Right cardiac atrium (tissue), 5 donors: ENCODE measurements at regions not wholly inside any gene's neighbourhood (a gene's known extent, or its start where the extent isn't known, plus 50 kb on each side); places are given as distances from the start of the nearest gene placed in this dataset.
"Not testable (repeated sequence)": the region's sequence is repeated elsewhere in the genome, so short reads cannot be mapped to it uniquely, and the experiment has no call there.

ENCODE experiments used
- ATAC-seq, 2 donors: fragments of 200-7000 bp; cut with Tn5 transposase; one replicate each; pipeline versions ENCODE4 v1.8.0 to v1.9.1; 2020; ENCODE audit warnings: moderate library complexity in 2 of 2, mild to moderate bottlenecking in 1 of 2
- DNase-seq, 3 donors: peaks; one replicate each; pipeline ENCODE4 v3.0.0-alpha.2; 2020
- H3K27ac ChIP-seq: one replicate; pipeline ENCODE4 v1.5.1; 2013; ENCODE audit warnings: mild to moderate bottlenecking, low read length, control low read depth, moderate library complexity
- H3K27me3 ChIP-seq: one replicate; pipeline ENCODE4 v1.6.1; 2013; ENCODE audit not compliant: control insufficient read depth, insufficient read depth
- H3K4me1 ChIP-seq: one replicate; pipeline ENCODE4 v1.6.1; 2013; ENCODE audit warnings: low read length; ENCODE audit not compliant: control insufficient read depth, insufficient read depth
- H3K4me3 ChIP-seq: one replicate; pipeline ENCODE4 v1.5.1; 2013; ENCODE audit warnings: low read length, control low read depth
- H3K9me3 ChIP-seq: one replicate; pipeline ENCODE4 v1.6.1; 2013; ENCODE audit warnings: low read length; ENCODE audit not compliant: control insufficient read depth
- WGBS: extraction: QIAGEN DNeasy Blood & Tissue Kit; methylation state at CpG from one replicate; pipeline ENCODE4 v1.1.7; 2013; 5-methylcytosine and 5-hydroxymethylcytosine counted together
- intact Hi-C, 4 donors: fragments of 100-400 bp; cut with DNase I; formaldehyde crosslinking; loops; one replicate each; pipeline versions ENCODE4 v1.11.0 to v1.14.0; 2022 to 2023
- donor health status: healthy with polysubstance abuse.
- donor health status: DM: no; HTN: yes; CAD: no.
- donor health status: DM: no; HTN: no; CAD: no.
- donor health status: DM: no; HTN: yes; CAD: no; lungs with severe emphysema.
- donor health status: DM: yes; HTN: yes; CAD: no.

DNA sequence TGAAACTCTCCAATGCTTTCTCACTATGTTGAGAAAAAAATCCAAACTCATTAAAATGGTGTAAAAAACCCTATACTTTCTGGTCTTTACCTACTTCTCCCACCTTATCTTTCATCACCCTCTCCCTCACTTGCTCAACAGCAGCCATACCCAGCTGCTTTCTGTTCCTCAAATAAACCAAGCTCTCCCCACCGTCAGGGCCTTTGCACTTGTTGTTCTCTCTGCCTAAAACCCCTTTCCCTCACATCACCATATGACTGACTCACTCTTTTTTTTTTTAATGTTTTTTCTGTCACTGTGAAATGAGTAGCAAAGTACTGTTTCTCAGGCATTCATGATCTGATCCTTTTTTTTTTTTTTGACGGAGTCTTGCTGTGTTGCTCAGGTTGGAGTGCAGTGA lies 122.3 kb upstream of the TMEM164 start:
- intact Hi-C loops, result no loop called here
- no peak for DNase-seq
- Histone ChIP-seq H3K9me3 (no peaks in the 10 kb centered on the region), H3K27me3 (no peaks in the 10 kb centered on the region), H3K4me1 (no peaks in the 10 kb centered on the region), H3K4me3 (no peak overlapping the region), H3K27ac (no peak overlapping the region)
- 78% methylated on average over 2 of the region's 2 CpGs for WGBS
- no peak for ATAC-seq

DNA sequence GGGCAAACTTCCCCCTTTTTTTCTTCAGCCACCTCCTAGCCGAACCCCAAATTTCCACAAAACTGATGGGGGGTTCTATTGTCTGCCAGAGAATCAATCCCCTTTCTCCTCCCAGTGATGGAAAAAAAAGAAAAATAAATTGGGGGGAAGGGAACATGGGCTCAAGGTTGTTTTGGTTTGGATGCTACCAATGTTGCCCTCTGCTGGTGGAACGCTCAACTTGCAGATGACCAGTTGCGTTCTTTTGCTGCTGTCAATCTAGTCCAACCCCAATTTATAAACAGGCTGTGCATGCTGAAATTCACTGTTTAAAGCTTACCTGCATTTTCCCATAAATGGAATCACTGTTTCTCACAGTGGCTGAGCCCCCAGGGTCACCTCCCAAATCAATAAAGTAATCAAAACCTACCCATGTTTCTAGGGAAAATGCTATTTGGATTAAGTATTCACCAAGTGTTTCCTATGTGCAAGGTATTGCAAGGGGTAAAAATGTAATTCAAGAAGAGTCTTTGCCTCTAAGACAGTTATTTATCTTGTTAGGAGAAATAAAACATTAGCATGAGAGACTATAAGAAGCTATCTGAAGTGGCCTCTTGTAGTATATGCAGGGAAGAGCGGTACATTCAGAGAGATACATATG lies 116.7 kb upstream of the TMEM164 start:
- ATAC-seq, result no peak
- no peak overlapping the region for H3K4me3 ChIP-seq
- H3K27ac ChIP-seq, result no peak overlapping the region
- H3K4me1 ChIP-seq, result no peaks in the 10 kb centered on the region
- peak in 2 of 3 donors; percentile 34 to 52 for DNase-seq
- no peaks in the 10 kb centered on the region for H3K9me3 ChIP-seq
- WGBS, result 41% methylated on average over 4 of the region's 4 CpGs
- intact Hi-C loops, result loop anchor here in 1 of 4 donors (5.0 kb wide), 1 partner anchor 174 kb away; no protein-coding TSS in a partner anchor
- no peaks in the 10 kb centered on the region for H3K27me3 ChIP-seq

DNA sequence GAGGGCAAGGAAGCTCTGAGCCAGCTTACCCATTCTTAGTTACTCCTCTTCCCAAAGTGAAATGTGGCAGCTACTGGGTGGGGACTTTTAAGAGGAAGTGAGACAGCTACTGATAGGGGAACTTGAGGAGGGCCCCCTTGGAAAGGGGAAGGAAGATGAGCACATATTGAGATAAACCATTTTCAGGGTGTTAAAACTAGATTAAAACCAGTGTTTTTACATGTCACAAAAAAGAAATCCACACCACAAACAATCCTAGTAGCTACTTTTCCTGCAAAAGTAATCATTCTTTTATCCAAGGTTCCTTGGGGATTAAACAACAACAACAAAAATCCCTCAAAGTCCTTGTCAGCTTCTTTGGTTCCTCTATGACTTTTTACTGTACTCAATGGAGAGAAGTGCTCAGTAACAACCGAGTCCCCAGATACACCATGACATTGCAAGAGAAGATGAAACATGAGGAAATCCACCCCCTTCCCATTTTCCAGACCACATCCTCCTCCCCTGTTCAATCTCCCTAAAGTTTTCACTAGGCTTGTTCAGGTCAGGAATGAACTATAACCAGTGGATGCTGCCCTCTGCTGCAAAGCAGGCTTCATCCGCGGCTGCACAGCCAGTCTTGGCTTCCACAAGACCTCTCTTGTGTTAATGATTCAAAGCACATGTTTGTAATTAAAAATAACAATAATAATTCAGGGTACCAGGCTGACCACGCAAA lies 113.5 kb upstream of the TMEM164 start:
- no peak overlapping the region for H3K27ac ChIP-seq
- no peaks in the 10 kb centered on the region for H3K9me3 ChIP-seq
- no peak overlapping the region for H3K4me3 ChIP-seq
- ATAC-seq (peak; percentile 48 to 69), DNase-seq (peak in 1 of 3 donors; percentile 50)
- WGBS, result 43% methylated on average over 4 of the region's 4 CpGs
- H3K27me3 ChIP-seq, result no peaks in the 10 kb centered on the region
- no peaks in the 10 kb centered on the region for H3K4me1 ChIP-seq
- intact Hi-C loops, result loop anchor here in 2 of 4 donors (5.0 to 10.0 kb wide), 2 partner anchors 177 to 405 kb away; partner anchors contain the start of gene GUCY2F (in 1 of the 2)

DNA sequence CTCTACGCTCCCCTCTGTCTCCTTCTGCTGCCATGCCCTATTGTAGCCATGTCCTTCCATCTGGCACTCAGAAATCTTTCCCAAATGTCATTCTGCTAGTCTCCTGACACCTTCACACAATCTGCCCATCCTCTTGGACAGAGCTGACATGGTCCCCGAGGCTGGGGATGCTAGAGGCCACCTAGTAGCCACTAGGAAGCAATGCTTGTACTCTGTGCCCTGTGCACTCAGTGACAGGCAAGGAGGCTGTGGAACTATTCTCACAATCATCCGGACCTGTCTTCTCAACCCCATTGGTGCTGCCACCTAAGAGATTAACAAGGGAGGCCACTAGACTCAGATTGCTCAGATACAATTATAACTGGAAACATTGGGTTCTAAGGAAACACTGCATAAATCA lies 112.6 kb upstream of the TMEM164 start:
- ATAC-seq, result peak in 1 of 2 donors; percentile 14
- WGBS, result 91% methylated on average over 3 of the region's 3 CpGs
- H3K27me3 ChIP-seq, result no peaks in the 10 kb centered on the region
- no peak overlapping the region for H3K27ac ChIP-seq
- no peaks in the 10 kb centered on the region for H3K4me1 ChIP-seq
- DNase-seq, result no peak
- no peaks in the 10 kb centered on the region for H3K9me3 ChIP-seq
- intact Hi-C loops, result loop anchor here in 1 of 4 donors (10.0 kb wide), 1 partner anchor 405 kb away; the partner anchor contains the start of gene GUCY2F
- H3K4me3 ChIP-seq, result no peak overlapping the region

DNA sequence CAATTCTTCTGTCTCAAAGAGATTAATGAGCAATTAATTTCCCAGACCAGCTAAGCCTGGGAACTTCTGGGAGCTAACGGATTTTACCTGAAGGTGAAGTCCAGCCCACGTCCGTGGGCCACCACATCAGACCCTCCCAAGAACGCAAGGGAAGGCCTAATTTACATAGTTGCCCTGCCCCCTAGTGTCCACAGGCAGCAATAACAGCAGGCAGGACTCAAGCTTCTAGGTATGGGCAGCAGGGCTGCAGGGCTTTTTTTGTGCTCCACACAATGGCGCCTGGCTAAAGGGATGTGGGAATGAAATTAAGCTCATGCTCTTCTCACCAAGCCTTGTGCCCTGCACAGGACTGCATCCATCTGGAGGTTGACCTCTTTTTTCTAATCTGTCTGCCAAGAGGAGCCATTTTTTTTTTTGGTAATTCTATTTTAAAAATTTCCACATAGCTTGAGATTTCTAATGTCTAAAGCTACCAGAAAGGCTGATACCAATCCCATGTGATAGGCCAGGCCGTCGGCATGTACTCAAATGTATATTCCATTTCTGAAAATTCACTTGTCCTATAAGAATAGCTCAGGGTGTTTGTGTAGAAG lies 111.9 kb upstream of the TMEM164 start:
- intact Hi-C loops, result loop anchor here in 1 of 4 donors (10.0 kb wide), 1 partner anchor 406 kb away; the partner anchor contains the start of gene GUCY2F
- Histone ChIP-seq H3K4me1 (no peaks in the 10 kb centered on the region), H3K27ac (no peak overlapping the region), H3K4me3 (no peak overlapping the region), H3K9me3 (no peaks in the 10 kb centered on the region), H3K27me3 (no peaks in the 10 kb centered on the region)
- peak; percentile 43 to 71 (median 68) for DNase-seq
- peak; percentile 71 to 80 for ATAC-seq
- WGBS, result 27% methylated on average over 7 of the region's 7 CpGs

DNA sequence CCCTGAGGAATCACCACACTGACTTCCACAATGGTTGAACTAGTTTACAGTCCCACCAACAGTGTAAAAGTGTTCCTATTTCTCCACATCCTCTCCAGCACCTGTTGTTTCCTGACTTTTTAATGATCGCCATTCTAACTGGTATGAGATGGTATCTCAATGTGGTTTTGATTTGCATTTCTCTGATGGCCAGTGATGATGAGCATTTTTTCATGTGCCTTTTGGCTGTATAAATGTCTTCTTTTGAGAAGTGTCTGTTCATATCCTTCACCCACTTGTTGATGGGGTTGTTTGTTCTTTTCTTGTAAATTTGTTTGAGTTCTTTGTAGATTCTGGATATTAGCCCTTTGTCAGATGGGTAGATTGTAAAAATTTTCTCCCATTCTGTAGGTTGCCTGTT lies 106.9 kb upstream of the TMEM164 start:
- H3K4me1 ChIP-seq, DNase-seq, H3K9me3 ChIP-seq, ATAC-seq, H3K27me3 ChIP-seq, H3K27ac ChIP-seq, H3K4me3 ChIP-seq: not testable (repeated sequence)
- WGBS, result no CpG with 5 or more reads among the region's 1 CpG
- intact Hi-C loops, result loop anchor here in 1 of 4 donors (10.0 kb wide), 1 partner anchor 411 kb away; the partner anchor contains the start of gene GUCY2F

DNA sequence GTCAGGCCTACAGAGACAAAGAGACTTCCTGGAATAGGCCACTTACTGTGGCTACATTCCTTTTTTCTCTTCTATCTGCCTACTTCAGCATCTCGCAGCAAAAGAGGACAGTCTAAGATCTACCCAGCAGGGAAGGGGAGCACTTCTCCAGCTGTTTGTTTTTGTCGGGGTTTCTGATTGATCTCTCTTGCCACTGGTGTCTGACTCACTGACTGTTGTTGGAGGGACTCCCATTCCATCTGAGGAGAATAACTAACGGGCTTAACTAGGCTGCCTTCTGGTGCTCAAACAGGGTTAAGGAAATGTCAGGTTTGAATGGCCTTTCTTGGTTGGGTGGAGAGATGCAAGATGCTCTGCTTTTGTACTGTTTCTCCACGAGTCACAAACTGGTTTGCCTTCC lies 100.2 kb upstream of the TMEM164 start:
- 61% methylated on average over 4 of the region's 4 CpGs for WGBS
- H3K4me3 ChIP-seq, result no peak overlapping the region
- no peaks in the 10 kb centered on the region for H3K4me1 ChIP-seq
- H3K27me3 ChIP-seq, result no peaks in the 10 kb centered on the region
- DNase-seq, result no peak
- no peak for ATAC-seq
- intact Hi-C loops, result loop anchor here in 1 of 4 donors (10.0 kb wide), 1 partner anchor 242 kb away; no protein-coding TSS in a partner anchor
- no peak overlapping the region for H3K27ac ChIP-seq
- no peaks in the 10 kb centered on the region for H3K9me3 ChIP-seq

DNA sequence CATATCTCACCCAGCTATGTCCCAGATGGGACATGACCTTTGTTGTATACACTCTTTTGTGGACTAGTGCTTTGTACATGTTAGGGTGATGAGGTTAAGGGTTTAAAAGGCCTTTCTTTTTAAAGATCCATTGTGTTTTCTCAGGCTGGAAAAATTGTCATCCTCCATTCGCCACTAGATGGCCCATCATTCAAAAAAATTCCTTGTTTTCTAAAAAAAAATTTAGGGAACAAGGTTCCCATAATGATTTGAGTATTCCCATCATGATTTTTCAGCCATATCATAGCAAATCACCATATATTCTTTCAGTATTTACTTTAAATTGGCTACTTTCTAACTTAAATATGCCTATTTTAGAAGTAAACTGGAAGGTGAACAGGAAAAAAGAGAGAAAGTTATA lies 91.9 kb upstream of the TMEM164 start:
- intact Hi-C loops, result loop anchor here in 2 of 4 donors (5.0 to 10.0 kb wide), 2 partner anchors 234 to 236 kb away; no protein-coding TSS in a partner anchor
- ATAC-seq (no peak), DNase-seq (no peak)
- 7% methylated on average over 1 of the region's 1 CpG for WGBS
- H3K4me3 ChIP-seq, result no peak overlapping the region
- H3K27ac ChIP-seq, result no peak overlapping the region
- no peaks in the 10 kb centered on the region for H3K27me3 ChIP-seq
- no peaks in the 10 kb centered on the region for H3K4me1 ChIP-seq
- H3K9me3 ChIP-seq, result no peaks in the 10 kb centered on the region

DNA sequence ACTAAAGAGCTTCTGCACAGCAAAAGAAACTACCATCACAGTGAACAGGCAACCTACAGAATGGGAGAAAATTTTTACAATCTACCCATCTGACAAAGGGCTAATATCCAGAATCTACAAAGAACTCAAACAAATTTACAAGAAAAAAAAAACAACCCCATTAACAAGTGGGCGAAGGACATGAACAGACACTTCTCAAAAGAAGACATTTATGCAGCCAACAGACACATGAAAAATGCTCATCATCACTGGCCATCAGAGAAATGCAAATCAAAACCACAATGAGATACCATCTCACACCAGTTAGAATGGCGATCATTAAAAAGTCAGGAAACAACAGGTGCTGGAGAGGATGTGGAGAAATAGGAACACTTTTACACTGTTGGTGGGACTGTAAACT lies 89.9 kb upstream of the TMEM164 start:
- ATAC-seq, H3K27me3 ChIP-seq, DNase-seq, H3K4me1 ChIP-seq, H3K4me3 ChIP-seq, H3K27ac ChIP-seq, H3K9me3 ChIP-seq: not testable (repeated sequence)
- intact Hi-C loops, result loop anchor here in 2 of 4 donors (5.0 to 10.0 kb wide), 2 partner anchors 232 to 234 kb away; no protein-coding TSS in a partner anchor
- 100% methylated on average over 1 of the region's 2 CpGs for whole genome bisulfite sequencing

DNA sequence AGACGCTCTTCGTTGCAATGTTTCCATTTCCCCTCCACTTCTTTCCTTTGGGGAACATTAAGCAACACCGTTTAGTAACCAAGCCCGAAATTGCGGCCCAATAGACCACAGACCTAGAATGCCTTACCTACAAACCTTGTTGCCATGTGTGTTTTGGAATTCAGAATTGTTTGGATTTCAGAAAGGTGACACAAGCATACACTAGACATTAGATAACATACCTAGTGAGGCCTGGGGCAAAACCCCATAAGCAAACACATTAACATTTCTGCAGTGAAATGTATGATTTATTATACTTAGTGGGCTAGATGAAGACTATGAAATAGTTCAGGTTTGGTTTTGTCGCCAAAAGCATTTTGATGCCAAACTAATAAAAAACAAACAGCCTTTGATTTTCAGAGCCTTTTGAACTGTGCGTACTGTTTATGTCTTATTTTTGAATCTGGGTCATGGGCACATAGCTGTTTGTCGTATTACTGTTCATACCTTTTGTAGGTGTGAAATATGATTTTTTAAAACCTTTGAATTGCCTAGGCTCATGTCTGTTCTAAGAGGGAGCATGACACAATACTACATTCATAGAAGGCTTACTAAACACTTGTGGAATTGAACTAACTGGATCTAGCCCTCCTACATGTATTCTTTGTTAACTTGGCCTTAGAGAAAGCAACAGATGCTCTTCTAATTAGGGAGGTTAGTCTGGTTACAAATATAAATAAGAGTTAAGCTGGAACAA lies 88.6 kb upstream of the TMEM164 start:
- no peak for DNase-seq
- H3K4me3 ChIP-seq, result no peak overlapping the region
- ATAC-seq, result no peak
- no peaks in the 10 kb centered on the region for H3K9me3 ChIP-seq
- H3K27ac ChIP-seq, result no peak overlapping the region
- H3K27me3 ChIP-seq, result no peaks in the 10 kb centered on the region
- no peaks in the 10 kb centered on the region for H3K4me1 ChIP-seq
- intact Hi-C loops, result loop anchor here in 2 of 4 donors (5.0 to 10.0 kb wide), 2 partner anchors 231 to 233 kb away; no protein-coding TSS in a partner anchor
- 93% methylated on average over 8 of the region's 8 CpGs for WGBS
